Embryonic facial prominence (tissue), 1 donor: ENCODE measurements at regions not wholly inside any gene's neighbourhood (a gene's known extent, or its start where the extent isn't known, plus 50 kb on each side); places are given as distances from the start of the nearest gene placed in this dataset.

Source experiments
- DNase-seq: peaks from one replicate; pipeline ENCODE4 v3.0.0-alpha.2; 2016; ENCODE audit errors: extremely low spot score

GRCh38 chr4:163582703-163583102 lies 88.2 kb downstream of the TMA16 start:
- DNase-seq: no peak

GRCh38 chr4:163587867-163588266 lies 93.4 kb downstream of the TMA16 start:
- DNase-seq: no peak

GRCh38 chr4:163588532-163588931 lies 94.0 kb downstream of the TMA16 start:
- DNase-seq: no peak

GRCh38 chr4:163590103-163590502 lies 95.6 kb downstream of the TMA16 start:
- no peak for DNase-seq

GRCh38 chr4:163590619-163591264 lies 96.3 kb downstream of the TMA16 start:
- DNase-seq: no peak

DNA sequence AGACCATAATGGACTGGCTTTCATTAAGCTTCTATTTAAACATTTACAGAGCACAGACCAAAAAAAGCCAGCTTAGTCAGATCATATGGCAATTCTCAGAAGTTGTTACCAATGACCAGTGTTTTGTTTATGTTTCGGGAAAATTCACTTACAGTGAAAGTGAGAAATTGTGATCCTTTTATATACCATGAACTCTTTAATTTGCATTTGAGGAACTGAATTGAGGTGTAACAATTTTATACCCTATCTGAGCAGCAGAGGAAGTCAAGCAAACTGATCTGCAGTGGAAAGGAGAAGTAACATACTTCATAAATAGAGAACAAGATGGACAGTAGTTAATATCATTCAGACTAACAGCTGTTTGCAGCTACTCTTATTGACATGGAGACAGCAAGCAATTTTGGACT lies 97.1 kb downstream of the TMA16 start:
- DNase-seq: no peak

GRCh38 chr4:163592212-163592611 lies 97.7 kb downstream of the TMA16 start:
- DNase-seq: no peak

DNA sequence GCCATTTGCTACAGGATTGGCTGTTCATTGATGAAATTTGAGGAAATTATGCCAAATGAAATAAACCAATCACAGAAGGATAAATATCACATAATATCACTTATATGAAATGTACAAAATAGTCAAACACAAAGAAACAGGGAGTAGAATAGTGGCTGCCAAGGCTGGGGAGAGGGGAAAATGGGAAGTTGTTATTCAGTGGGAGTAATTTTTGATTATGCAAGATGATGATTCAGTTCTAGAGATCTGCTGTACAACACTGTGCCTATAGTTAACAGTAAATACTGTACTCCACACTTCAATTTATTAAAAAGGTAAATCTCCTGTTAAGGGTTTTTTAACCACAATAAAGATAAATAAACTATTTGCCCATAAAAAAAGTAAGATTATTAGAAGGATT lies 101.1 kb downstream of the TMA16 start:
- DNase-seq: no peak

GRCh38 chr4:163598028-163598427 lies 103.5 kb downstream of the TMA16 start:
- no peak for DNase-seq

GRCh38 chr4:163598489-163598888 lies 104.0 kb downstream of the TMA16 start:
- DNase-seq: no peak

- DNase-seq: no peak
Observed at GRCh38 chr4:163600727-163601126, 106.2 kb downstream of the TMA16 start.

DNA sequence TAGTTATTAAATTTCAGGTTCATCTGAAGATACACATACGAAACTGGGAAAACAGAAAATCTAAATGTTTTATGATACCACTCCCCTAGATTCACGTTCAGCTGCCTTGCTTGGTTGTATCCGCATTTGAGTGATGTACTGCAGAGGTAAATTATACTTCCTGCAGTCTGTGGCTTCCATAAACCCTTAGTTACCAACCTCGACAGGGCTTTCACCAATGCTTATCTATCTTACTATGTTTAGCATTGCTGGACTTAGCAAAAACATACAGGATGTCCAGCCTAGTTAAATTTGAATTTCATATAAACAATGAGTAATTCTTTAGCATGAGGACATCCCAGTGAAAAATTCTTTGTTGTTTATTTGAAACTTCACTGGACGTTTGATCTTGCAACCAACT lies 108.8 kb downstream of the TMA16 start:
- no peak for DNase-seq

- DNase-seq: no peak
Observed at GRCh38 chr4:163606896-163607691, 112.6 kb downstream of the TMA16 start.

DNA sequence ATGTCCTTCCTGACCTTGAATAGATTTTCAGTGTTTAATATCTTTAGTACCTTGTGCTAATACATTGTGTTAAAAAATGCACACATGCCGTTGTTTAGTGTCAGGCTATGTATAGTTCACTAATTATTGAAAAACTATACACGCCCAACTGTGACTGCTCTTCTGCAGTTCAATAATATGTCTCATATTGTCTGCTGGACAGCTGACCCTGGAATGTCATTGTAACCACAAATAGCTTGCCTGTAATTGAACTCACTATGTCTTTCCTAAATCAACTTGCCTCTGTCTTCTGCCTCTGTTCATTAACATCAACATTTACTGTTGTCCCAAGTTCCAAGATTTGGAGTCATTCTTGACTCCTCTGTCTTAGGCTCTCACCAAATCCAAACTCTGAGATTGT lies 114.5 kb downstream of the TMA16 start:
- DNase-seq: no peak

GRCh38 chr4:163610648-163611047 lies 116.2 kb downstream of the TMA16 start:
- DNase-seq: no peak

DNA sequence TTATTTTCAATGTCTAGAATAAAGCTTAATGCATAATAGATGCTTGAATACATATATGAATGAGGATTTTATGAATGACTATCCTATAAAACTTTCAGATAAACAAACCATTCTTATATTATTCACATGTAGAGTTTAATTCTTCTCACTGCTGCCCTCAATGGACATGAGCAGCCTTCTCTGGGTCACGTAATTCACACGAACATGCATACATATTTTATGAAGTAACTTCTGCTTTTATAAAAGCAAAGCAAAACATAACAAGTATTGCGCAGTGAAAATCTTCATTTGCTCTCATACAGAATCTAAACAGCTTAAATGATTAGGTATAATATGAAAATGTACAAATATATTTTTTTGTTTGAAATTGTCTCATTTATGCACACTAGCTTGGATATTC lies 116.7 kb downstream of the TMA16 start:
- DNase-seq: no peak

- no peak for DNase-seq
Observed at GRCh38 chr4:163611784-163612445, 117.4 kb downstream of the TMA16 start.

GRCh38 chr4:163612762-163613161 lies 118.3 kb downstream of the TMA16 start:
- no peak for DNase-seq

- DNase-seq: no peak
Observed at GRCh38 chr4:163613383-163613782, 118.9 kb downstream of the TMA16 start.

DNA sequence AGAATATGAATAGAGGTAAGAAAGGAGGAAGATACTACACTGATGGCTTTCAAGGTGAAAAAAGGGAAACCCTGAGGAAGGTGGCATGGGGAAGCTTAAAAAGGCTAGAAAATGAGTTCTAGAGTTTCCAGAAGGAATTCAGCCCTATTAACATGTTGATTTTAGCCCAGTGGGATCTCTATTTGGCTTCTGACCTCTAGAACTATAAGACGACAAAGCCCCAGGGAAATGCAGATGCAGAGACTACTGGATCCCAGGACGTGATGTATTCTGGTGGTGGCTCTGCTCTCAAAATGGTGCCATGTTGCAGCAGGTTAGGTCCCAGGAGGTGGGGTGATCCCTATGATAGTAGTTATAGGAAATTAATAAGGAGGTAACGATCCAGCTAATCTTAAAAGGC lies 120.4 kb downstream of the TMA16 start:
- no peak for DNase-seq

DNA sequence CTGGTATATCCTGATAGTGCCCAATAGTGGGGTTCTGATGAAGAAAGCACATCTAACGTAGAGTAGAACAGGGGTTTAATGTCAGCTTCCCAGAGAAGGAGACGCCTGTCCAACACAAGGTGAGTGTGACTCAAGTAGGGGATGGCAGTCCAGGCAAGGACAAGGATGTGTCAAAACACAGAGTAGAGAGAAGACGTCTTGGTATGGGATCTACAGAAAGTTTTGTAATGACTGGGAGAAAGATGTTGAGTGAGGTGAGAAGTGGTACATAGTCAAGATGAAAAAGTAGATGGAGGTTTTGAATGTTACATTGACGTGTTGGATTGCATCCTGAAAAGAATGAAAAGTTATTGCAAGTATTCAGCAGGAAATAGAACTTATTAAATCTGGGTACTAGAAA lies 124.4 kb downstream of the TMA16 start:
- no peak for DNase-seq

- DNase-seq: no peak
Observed at GRCh38 chr4:163620738-163621137, 126.2 kb downstream of the TMA16 start.

DNA sequence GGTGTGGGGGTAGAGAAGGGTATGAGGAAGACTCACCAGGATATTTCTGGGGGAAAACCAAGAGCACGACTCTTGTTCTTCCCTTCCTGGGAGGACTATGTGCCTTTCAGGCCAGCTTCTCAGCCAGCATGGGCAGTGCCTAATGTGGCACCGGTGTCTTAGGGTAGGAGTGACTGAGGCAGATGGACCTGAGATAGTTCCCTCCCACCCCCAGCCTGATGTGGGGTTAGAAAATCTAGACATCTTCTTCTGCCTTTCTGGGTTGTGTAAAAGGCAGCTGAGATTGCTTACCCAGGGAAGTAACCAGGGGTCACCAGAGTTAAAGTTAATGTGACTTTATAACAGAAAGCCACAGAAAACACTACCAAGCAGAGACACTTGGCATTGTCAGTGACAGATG lies 127.3 kb downstream of the TMA16 start:
- no peak for DNase-seq
